Adrenal gland (tissue), 9 donors: ENCODE measurements at regions not wholly inside any gene's neighbourhood (a gene's known extent, or its start where the extent isn't known, plus 50 kb on each side); places are given as distances from the start of the nearest gene placed in this dataset.

Source experiments
- DNase-seq, 7 donors: peaks; one replicate each; pipeline ENCODE4 v3.0.0-alpha.2; 2019 to 2020
- H3K27ac ChIP-seq, 5 donors: fragments of 200-600 bp; sonication (generic) in 4 of 5; 1 replicate in 3 of 5; 2 replicates in 2 of 5; pipeline versions ENCODE4 v1.5.1 to v1.8.0; 2016 to 2020; ENCODE audit warnings: mild to moderate bottlenecking in 1 of 5
- H3K27me3 ChIP-seq: fragments of 200-600 bp; 2 replicates; pipeline ENCODE4 v1.8.0; 2021
- H3K36me3 ChIP-seq, 2 donors: fragments of 200-600 bp; replicated peaks in 1 of 2; 1 replicate in 1 of 2; 2 replicates in 1 of 2; pipeline versions ENCODE4 v1.5.1 to v1.8.0; 2018 to 2022
- H3K4me1 ChIP-seq, 2 donors: fragments of 200-600 bp; replicated peaks in 1 of 2; 1 replicate in 1 of 2; 2 replicates in 1 of 2; pipeline versions ENCODE4 v1.5.1 to v1.8.0; 2018 to 2021
- H3K4me3 ChIP-seq, 4 donors: fragments of 200-600 bp; sonication (generic) in 3 of 4; one replicate each; pipeline ENCODE4 v1.5.1; 2016 to 2018
- H3K9me3 ChIP-seq, 3 donors: fragments of 200-600 bp; sonication (generic) in 1 of 3; replicated peaks in 1 of 3; 1 replicate in 2 of 3; 2 replicates in 1 of 3; pipeline versions ENCODE4 v1.5.1 to v1.8.0; 2016 to 2021
- CTCF ChIP-seq, 6 experiments: fragments of 450-650 bp in 4 of 6; fragments of 200-600 bp in 2 of 6; sonication (generic) in 1 of 6; IDR thresholded peaks; 1 replicate in 5 of 6; 2 replicates in 1 of 6; pipeline versions ENCODE4 v1.5.1 to v1.8.0; 2016 to 2021; ENCODE audit warnings: antibody characterized with exemption in 6 of 6, mild to moderate bottlenecking in 2 of 6, moderate library complexity in 1 of 6
- POLR2A ChIP-seq, 2 donors: fragments of 450-650 bp; IDR thresholded peaks; one replicate each; pipeline ENCODE4 v1.6.1; 2017; ENCODE audit warnings: antibody characterized with exemption in 2 of 2, mild to moderate bottlenecking in 2 of 2, moderate library complexity in 1 of 2
- WGBS, 4 donors: extraction: QIAGEN DNeasy Blood & Tissue Kit in 2 of 4; methylation state at CpG; one replicate each; pipeline versions ENCODE4 v1.1.5 to v1.1.7; 2013 to 2017; 5-methylcytosine and 5-hydroxymethylcytosine counted together
- intact Hi-C, 2 donors: fragments of 100-400 bp; cut with DNase I; formaldehyde crosslinking; loops; one replicate each; pipeline versions ENCODE4 v1.14.1 to v1.15.0; 2022 to 2023
- donor health status: healthy with polysubstance abuse.
- donor health status: Bipolar disorder and iron deficiency.
- donor health status: DM: yes; HTN: yes; CAD: no.
- donor health status: DM: no; HTN: no; CAD: no.
- donor health status: DM: no; HTN: no; CAD: no.

GRCh38 chr10:83678850-83679249 lies 460.5 kb upstream of the GHITM start:
- no peak overlapping the region for H3K27ac ChIP-seq
- intact Hi-C loops, result no loop called here
- DNase-seq, result no peak
- H3K4me3 ChIP-seq, result no peak overlapping the region
- no peaks in the 10 kb centered on the region for H3K9me3 ChIP-seq
- 90 to 94% (median 92%) methylated on average over 3 of the region's 3 CpGs for WGBS, 4 donors
- TF ChIP-seq CTCF (IDR thresholded peaks at IDR 0.05), result no peak
- no peak for TF ChIP-seq POLR2A (IDR thresholded peaks at IDR 0.05)
- no peaks in the 10 kb centered on the region for H3K36me3 ChIP-seq
- H3K27me3 ChIP-seq, result no peaks in the 10 kb centered on the region
- H3K4me1 ChIP-seq, result no peaks in the 10 kb centered on the region

GRCh38 chr10:83680470-83680891 lies 458.8 kb upstream of the GHITM start:
- H3K9me3 ChIP-seq, result no peaks in the 10 kb centered on the region
- TF ChIP-seq POLR2A (IDR thresholded peaks at IDR 0.05), result no peak
- no peak for TF ChIP-seq CTCF (IDR thresholded peaks at IDR 0.05)
- H3K4me3 ChIP-seq, result no peak overlapping the region
- H3K4me1 ChIP-seq, result no peaks in the 10 kb centered on the region
- intact Hi-C loops, result no loop called here
- DNase-seq, result no peak
- no peaks in the 10 kb centered on the region for H3K36me3 ChIP-seq
- WGBS, 4 donors, result 59 to 67% (median 64%) methylated on average over 7 of the region's 7 CpGs
- no peak overlapping the region for H3K27ac ChIP-seq
- no peaks in the 10 kb centered on the region for H3K27me3 ChIP-seq

GRCh38 chr10:83682414-83682813 lies 456.9 kb upstream of the GHITM start:
- DNase-seq, result no peak
- Histone ChIP-seq H3K27ac (no peak overlapping the region), H3K27me3 (no peaks in the 10 kb centered on the region), H3K4me1 (no peaks in the 10 kb centered on the region), H3K36me3 (no peaks in the 10 kb centered on the region), H3K4me3 (no peak overlapping the region), H3K9me3 (no peaks in the 10 kb centered on the region)
- intact Hi-C loops, result no loop called here
- TF ChIP-seq POLR2A (IDR thresholded peaks at IDR 0.05), result no peak
- TF ChIP-seq CTCF (IDR thresholded peaks at IDR 0.05), result no peak
- WGBS, 4 donors, result 72 to 82% (median 78%) methylated on average over 2 of the region's 2 CpGs

DNA sequence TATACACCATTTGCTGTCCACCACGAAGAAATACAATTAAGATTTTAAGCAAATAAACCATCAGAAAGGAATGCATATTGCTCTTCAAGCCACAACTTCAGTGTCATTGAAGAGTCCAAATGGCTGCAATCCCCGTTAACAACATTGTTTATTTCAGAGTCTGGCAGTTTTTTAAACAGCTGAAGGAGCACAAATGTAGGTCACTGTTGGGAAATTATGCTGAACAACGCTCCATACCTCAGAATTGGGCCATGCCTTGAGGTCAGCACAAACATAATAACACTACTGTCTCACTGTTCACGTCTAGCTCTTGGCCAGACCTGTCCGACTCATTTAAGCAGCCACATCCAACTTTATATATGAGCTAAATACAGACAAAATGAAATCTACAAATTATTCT lies 453.9 kb upstream of the GHITM start:
- intact Hi-C loops, result no loop called here
- 60 to 64% (median 62%) methylated on average over 5 of the region's 5 CpGs for WGBS, 4 donors
- TF ChIP-seq CTCF (IDR thresholded peaks at IDR 0.05), result no peak
- no peak for TF ChIP-seq POLR2A (IDR thresholded peaks at IDR 0.05)

More for the DNA sequence above, 453.9 kb upstream of the GHITM start:
- H3K27me3 ChIP-seq, result no peaks in the 10 kb centered on the region
- H3K9me3 ChIP-seq, result no peaks in the 10 kb centered on the region
- no peaks in the 10 kb centered on the region for H3K36me3 ChIP-seq
- no peaks in the 10 kb centered on the region for H3K4me1 ChIP-seq
- DNase-seq, result no peak
- no peak overlapping the region for H3K4me3 ChIP-seq
- H3K27ac ChIP-seq, result no peak overlapping the region
